ENCODE measurements at regions not wholly inside any gene's neighbourhood (a gene's known extent, or its start where the extent isn't known, plus 50 kb on each side); places are given as distances from the start of the nearest gene placed in this dataset.

GRCh38 chr7:81638198-81638597 is 131.6 kb downstream of the HGF start:
- no peak for TF ChIP-seq POLR2A (IDR thresholded peaks at IDR 0.05)
- TF ChIP-seq POLR2AphosphoS5 (IDR thresholded peaks at IDR 0.05): no peak

All from suprapubic skin (tissue), 4 donors.